ENCODE measurements at regions not wholly inside any gene's neighbourhood (a gene's known extent, or its start where the extent isn't known, plus 50 kb on each side); places are given as distances from the start of the nearest gene placed in this dataset.

DNA sequence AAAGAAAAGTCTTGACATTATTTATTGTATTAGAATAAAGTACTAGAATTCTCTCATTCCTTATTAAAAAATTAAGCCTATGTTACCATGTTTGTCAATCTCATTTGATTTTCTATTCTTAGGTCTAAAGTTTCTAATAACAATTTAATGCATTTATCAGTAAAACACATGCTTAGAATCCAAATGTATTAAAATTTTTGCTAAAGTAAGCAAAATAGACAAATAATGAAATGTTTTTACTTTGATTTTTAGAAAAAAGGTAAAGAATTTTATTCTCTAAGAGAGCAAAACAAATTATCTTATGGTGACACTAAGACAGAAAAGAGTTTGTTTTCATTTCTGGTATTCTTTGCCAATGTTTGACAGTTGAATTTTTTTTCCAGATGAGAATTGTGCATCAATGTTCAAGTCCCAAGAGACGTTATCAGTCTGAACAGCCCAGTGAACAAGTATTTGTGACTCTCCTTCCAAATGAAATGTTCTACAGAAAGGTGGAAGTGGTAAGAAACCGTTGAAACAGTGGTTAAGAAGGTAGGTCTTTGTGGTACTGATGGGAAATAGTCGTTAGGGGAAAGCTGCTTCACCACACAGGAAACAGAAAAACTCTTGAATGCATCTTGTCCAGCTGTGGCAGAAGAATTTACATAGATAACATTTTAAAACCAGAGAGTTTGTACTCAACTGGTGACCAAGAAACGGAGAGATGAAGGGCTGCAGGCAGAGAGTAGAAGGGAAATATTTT is 402.5 kb downstream of the PTPRC start:
- TF ChIP-seq SP7 (tag by site-specific recombination; IDR thresholded peaks at IDR 0.05) (no peak), GLIS2 (tag by site-specific recombination; IDR thresholded peaks at IDR 0.05) (no peak), YY1 (tag by site-specific recombination; IDR thresholded peaks at IDR 0.05) (no peak)

Measured in HEK293 (cell line).